ENCODE measurements at regions not wholly inside any gene's neighbourhood (a gene's known extent, or its start where the extent isn't known, plus 50 kb on each side); places are given as distances from the start of the nearest gene placed in this dataset.

- H3K9me3 ChIP-seq (ENCODE audit: insufficient read depth, low read depth, low read length): no peaks in the 10 kb centered on the region
- no peak overlapping the region for H3K27ac ChIP-seq (ENCODE audit: low read depth, low read length)
- no peak overlapping the region for H3K14ac ChIP-seq (ENCODE audit: low read length)
- no peak overlapping the region for H2BK120ac ChIP-seq (ENCODE audit: insufficient read depth, low read length, poor library complexity)
- H3K36me3 ChIP-seq (ENCODE audit: control insufficient read depth in 1 of 2, insufficient read depth in 2 of 2, low read length in 2 of 2): no peaks in the 10 kb centered on the region
- no peak overlapping the region for H2AK5ac ChIP-seq (ENCODE audit: low read length)
- no peak overlapping the region for H4K12ac ChIP-seq (ENCODE audit: low read depth, low read length)
- no peak overlapping the region for H4K91ac ChIP-seq (ENCODE audit: low read depth, low read length)
- no peaks in the 10 kb centered on the region for H3K27me3 ChIP-seq (ENCODE audit: insufficient read depth, low read length)
- H2AFZ ChIP-seq (ENCODE audit: insufficient read depth, low read length, poor library complexity): no peak overlapping the region
- H3K4me1 ChIP-seq (ENCODE audit: control insufficient read depth in 1 of 2, insufficient read depth in 2 of 2, low read length in 2 of 2): no peaks in the 10 kb centered on the region
- WGBS (ENCODE audit: extremely low coverage, insufficient coverage, insufficient read length): no CpG with 5 or more reads among the region's 4 CpGs
- H2BK5ac ChIP-seq (ENCODE audit: low read depth, low read length, poor library complexity): no peak overlapping the region
- H4K8ac ChIP-seq (ENCODE audit: low read depth, low read length): no peak overlapping the region
- no peak for DNase-seq
- no peak overlapping the region for H3K4me2 ChIP-seq (ENCODE audit: low read length)
- no peaks in the 10 kb centered on the region for H3K79me1 ChIP-seq (ENCODE audit: low read length)
- H3K9ac ChIP-seq (ENCODE audit: low read length): no peak overlapping the region
- H3K18ac ChIP-seq (ENCODE audit: low read length): no peak overlapping the region
- H3K4me3 ChIP-seq (ENCODE audit: low read depth, low read length): no peak overlapping the region
- H3K79me2 ChIP-seq (ENCODE audit: control insufficient read depth, insufficient read depth, low read length, poor library complexity): no peaks in the 10 kb centered on the region
- H3K23ac ChIP-seq (ENCODE audit: low read length): no peak overlapping the region
- no peak overlapping the region for H2BK12ac ChIP-seq (ENCODE audit: low read length)
- H3K4ac ChIP-seq (ENCODE audit: low read depth, low read length): no peak overlapping the region
These were observed 108.5 kb upstream of the SOX5 start for GRCh38 chr12:24057920-24058476.

GRCh38 chr12:24055747-24056146, 106.3 kb upstream of the SOX5 start:
- H3K18ac ChIP-seq (ENCODE audit: low read length): no peak overlapping the region

GRCh38 chr12:24054416-24054815, 104.9 kb upstream of the SOX5 start:
- Histone ChIP-seq H3K79me2 (ENCODE audit: control insufficient read depth, insufficient read depth, low read length, poor library complexity) (no peaks in the 10 kb centered on the region), H3K14ac (ENCODE audit: low read length) (no peak overlapping the region), H2BK12ac (ENCODE audit: low read length) (no peak overlapping the region), H3K18ac (ENCODE audit: low read length) (no peak overlapping the region), H3K4me1 (ENCODE audit: control insufficient read depth in 1 of 2, insufficient read depth in 2 of 2, low read length in 2 of 2) (no peaks in the 10 kb centered on the region), H3K27ac (ENCODE audit: low read depth, low read length) (no peak overlapping the region), H3K36me3 (ENCODE audit: control insufficient read depth in 1 of 2, insufficient read depth in 2 of 2, low read length in 2 of 2) (no peaks in the 10 kb centered on the region), H4K12ac (ENCODE audit: low read depth, low read length) (no peak overlapping the region), H4K8ac (ENCODE audit: low read depth, low read length) (no peak overlapping the region), H3K9me3 (ENCODE audit: insufficient read depth, low read depth, low read length) (no peaks in the 10 kb centered on the region), H3K4me2 (ENCODE audit: low read length) (no peak overlapping the region), H2BK120ac (ENCODE audit: insufficient read depth, low read length, poor library complexity) (no peak overlapping the region), H3K27me3 (ENCODE audit: insufficient read depth, low read length) (no peaks in the 10 kb centered on the region), H2AFZ (ENCODE audit: insufficient read depth, low read length, poor library complexity) (no peak overlapping the region), H2AK5ac (ENCODE audit: low read length) (no peak overlapping the region), H3K79me1 (ENCODE audit: low read length) (no peaks in the 10 kb centered on the region), H3K4me3 (ENCODE audit: low read depth, low read length) (no peak overlapping the region), H4K91ac (ENCODE audit: low read depth, low read length) (no peak overlapping the region), H3K23ac (ENCODE audit: low read length) (no peak overlapping the region), H3K9ac (ENCODE audit: low read length) (no peak overlapping the region), H2BK5ac (ENCODE audit: low read depth, low read length, poor library complexity) (no peak overlapping the region), H3K4ac (ENCODE audit: low read depth, low read length) (no peak overlapping the region)
- no CpG with 5 or more reads among the region's 3 CpGs for WGBS (ENCODE audit: extremely low coverage, insufficient coverage, insufficient read length)
- DNase-seq: no peak

More at GRCh38 chr12:24055747-24056146, 106.3 kb upstream of the SOX5 start:
- Histone ChIP-seq H4K8ac (ENCODE audit: low read depth, low read length) (no peak overlapping the region), H3K4me2 (ENCODE audit: low read length) (no peak overlapping the region), H4K91ac (ENCODE audit: low read depth, low read length) (no peak overlapping the region), H3K23ac (ENCODE audit: low read length) (no peak overlapping the region), H2BK120ac (ENCODE audit: insufficient read depth, low read length, poor library complexity) (no peak overlapping the region), H3K79me2 (ENCODE audit: control insufficient read depth, insufficient read depth, low read length, poor library complexity) (no peaks in the 10 kb centered on the region), H3K27me3 (ENCODE audit: insufficient read depth, low read length) (no peaks in the 10 kb centered on the region), H3K4me1 (ENCODE audit: control insufficient read depth in 1 of 2, insufficient read depth in 2 of 2, low read length in 2 of 2) (no peaks in the 10 kb centered on the region), H3K14ac (ENCODE audit: low read length) (no peak overlapping the region), H3K4ac (ENCODE audit: low read depth, low read length) (no peak overlapping the region), H2AFZ (ENCODE audit: insufficient read depth, low read length, poor library complexity) (no peak overlapping the region), H3K9ac (ENCODE audit: low read length) (no peak overlapping the region), H3K9me3 (ENCODE audit: insufficient read depth, low read depth, low read length) (no peaks in the 10 kb centered on the region), H2BK5ac (ENCODE audit: low read depth, low read length, poor library complexity) (no peak overlapping the region), H2AK5ac (ENCODE audit: low read length) (no peak overlapping the region), H3K27ac (ENCODE audit: low read depth, low read length) (no peak overlapping the region), H4K12ac (ENCODE audit: low read depth, low read length) (no peak overlapping the region), H2BK12ac (ENCODE audit: low read length) (no peak overlapping the region), H3K36me3 (ENCODE audit: control insufficient read depth in 1 of 2, insufficient read depth in 2 of 2, low read length in 2 of 2) (no peaks in the 10 kb centered on the region), H3K4me3 (ENCODE audit: low read depth, low read length) (no peak overlapping the region), H3K79me1 (ENCODE audit: low read length) (no peaks in the 10 kb centered on the region)
- DNase-seq: no peak
- no CpG with 5 or more reads among the region's 1 CpG for WGBS (ENCODE audit: extremely low coverage, insufficient coverage, insufficient read length)

- Histone ChIP-seq H4K8ac (ENCODE audit: low read depth, low read length) (no peak overlapping the region), H3K14ac (ENCODE audit: low read length) (no peak overlapping the region), H3K4me2 (ENCODE audit: low read length) (no peak overlapping the region), H3K27me3 (ENCODE audit: insufficient read depth, low read length) (no peaks in the 10 kb centered on the region), H2BK120ac (ENCODE audit: insufficient read depth, low read length, poor library complexity) (no peak overlapping the region), H2BK5ac (ENCODE audit: low read depth, low read length, poor library complexity) (no peak overlapping the region), H3K4ac (ENCODE audit: low read depth, low read length) (no peak overlapping the region), H2AFZ (ENCODE audit: insufficient read depth, low read length, poor library complexity) (no peak overlapping the region), H2AK5ac (ENCODE audit: low read length) (no peak overlapping the region), H3K79me2 (ENCODE audit: control insufficient read depth, insufficient read depth, low read length, poor library complexity) (no peaks in the 10 kb centered on the region), H3K9ac (ENCODE audit: low read length) (no peak overlapping the region), H3K4me1 (ENCODE audit: control insufficient read depth in 1 of 2, insufficient read depth in 2 of 2, low read length in 2 of 2) (no peaks in the 10 kb centered on the region), H3K79me1 (ENCODE audit: low read length) (peaks cover 2% of the 10 kb centered on the region), H3K9me3 (ENCODE audit: insufficient read depth, low read depth, low read length) (no peaks in the 10 kb centered on the region), H2BK12ac (ENCODE audit: low read length) (no peak overlapping the region), H3K27ac (ENCODE audit: low read depth, low read length) (no peak overlapping the region), H3K36me3 (ENCODE audit: control insufficient read depth in 1 of 2, insufficient read depth in 2 of 2, low read length in 2 of 2) (no peaks in the 10 kb centered on the region), H3K23ac (ENCODE audit: low read length) (no peak overlapping the region), H4K12ac (ENCODE audit: low read depth, low read length) (no peak overlapping the region), H4K91ac (ENCODE audit: low read depth, low read length) (no peak overlapping the region), H3K18ac (ENCODE audit: low read length) (no peak overlapping the region), H3K4me3 (ENCODE audit: low read depth, low read length) (no peak overlapping the region)
- no peak for DNase-seq
- no CpG with 5 or more reads among the region's 3 CpGs for WGBS (ENCODE audit: extremely low coverage, insufficient coverage, insufficient read length)
These were observed 100.3 kb upstream of the SOX5 start for GRCh38 chr12:24049728-24050127.

All from trophoblast cell (in vitro differentiated cells and primary cell).